ENCODE measurements at regions not wholly inside any gene's neighbourhood (a gene's known extent, or its start where the extent isn't known, plus 50 kb on each side); places are given as distances from the start of the nearest gene placed in this dataset.

DNA sequence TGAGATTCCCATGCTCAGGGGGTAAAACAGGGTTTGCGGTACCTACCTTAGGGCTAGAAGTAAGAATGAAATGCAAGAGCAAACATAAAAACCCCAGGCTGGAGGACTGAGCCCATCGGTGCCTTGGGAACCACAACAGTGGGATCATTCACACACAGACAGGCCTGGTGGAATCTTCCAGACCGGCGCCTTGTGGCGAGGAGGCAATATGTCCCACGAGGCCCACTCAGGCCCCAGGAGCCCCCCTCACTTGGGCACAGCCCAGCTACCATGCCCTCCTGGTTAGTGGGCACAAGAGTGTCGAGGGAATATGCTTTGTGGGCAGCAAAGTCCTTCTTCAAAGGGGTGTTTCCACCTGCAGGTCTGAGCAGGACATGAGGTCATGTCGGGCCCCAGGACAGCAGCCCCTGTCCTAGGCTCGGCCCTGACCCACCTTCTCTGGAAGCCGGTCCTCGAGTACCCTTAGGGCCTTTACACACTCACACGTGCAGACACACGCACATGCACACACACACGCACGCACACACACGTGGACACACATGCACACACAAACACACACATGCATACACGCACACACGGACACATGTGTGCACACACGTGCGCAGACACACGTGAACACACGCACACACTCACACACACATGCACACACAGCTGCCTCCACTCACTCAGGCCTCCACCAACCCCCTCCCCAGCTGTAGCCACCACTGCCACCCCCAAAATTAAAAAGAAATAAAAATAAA is 51.5 kb upstream of the MYL10 start (continued):
- TF ChIP-seq, protein P1, sequence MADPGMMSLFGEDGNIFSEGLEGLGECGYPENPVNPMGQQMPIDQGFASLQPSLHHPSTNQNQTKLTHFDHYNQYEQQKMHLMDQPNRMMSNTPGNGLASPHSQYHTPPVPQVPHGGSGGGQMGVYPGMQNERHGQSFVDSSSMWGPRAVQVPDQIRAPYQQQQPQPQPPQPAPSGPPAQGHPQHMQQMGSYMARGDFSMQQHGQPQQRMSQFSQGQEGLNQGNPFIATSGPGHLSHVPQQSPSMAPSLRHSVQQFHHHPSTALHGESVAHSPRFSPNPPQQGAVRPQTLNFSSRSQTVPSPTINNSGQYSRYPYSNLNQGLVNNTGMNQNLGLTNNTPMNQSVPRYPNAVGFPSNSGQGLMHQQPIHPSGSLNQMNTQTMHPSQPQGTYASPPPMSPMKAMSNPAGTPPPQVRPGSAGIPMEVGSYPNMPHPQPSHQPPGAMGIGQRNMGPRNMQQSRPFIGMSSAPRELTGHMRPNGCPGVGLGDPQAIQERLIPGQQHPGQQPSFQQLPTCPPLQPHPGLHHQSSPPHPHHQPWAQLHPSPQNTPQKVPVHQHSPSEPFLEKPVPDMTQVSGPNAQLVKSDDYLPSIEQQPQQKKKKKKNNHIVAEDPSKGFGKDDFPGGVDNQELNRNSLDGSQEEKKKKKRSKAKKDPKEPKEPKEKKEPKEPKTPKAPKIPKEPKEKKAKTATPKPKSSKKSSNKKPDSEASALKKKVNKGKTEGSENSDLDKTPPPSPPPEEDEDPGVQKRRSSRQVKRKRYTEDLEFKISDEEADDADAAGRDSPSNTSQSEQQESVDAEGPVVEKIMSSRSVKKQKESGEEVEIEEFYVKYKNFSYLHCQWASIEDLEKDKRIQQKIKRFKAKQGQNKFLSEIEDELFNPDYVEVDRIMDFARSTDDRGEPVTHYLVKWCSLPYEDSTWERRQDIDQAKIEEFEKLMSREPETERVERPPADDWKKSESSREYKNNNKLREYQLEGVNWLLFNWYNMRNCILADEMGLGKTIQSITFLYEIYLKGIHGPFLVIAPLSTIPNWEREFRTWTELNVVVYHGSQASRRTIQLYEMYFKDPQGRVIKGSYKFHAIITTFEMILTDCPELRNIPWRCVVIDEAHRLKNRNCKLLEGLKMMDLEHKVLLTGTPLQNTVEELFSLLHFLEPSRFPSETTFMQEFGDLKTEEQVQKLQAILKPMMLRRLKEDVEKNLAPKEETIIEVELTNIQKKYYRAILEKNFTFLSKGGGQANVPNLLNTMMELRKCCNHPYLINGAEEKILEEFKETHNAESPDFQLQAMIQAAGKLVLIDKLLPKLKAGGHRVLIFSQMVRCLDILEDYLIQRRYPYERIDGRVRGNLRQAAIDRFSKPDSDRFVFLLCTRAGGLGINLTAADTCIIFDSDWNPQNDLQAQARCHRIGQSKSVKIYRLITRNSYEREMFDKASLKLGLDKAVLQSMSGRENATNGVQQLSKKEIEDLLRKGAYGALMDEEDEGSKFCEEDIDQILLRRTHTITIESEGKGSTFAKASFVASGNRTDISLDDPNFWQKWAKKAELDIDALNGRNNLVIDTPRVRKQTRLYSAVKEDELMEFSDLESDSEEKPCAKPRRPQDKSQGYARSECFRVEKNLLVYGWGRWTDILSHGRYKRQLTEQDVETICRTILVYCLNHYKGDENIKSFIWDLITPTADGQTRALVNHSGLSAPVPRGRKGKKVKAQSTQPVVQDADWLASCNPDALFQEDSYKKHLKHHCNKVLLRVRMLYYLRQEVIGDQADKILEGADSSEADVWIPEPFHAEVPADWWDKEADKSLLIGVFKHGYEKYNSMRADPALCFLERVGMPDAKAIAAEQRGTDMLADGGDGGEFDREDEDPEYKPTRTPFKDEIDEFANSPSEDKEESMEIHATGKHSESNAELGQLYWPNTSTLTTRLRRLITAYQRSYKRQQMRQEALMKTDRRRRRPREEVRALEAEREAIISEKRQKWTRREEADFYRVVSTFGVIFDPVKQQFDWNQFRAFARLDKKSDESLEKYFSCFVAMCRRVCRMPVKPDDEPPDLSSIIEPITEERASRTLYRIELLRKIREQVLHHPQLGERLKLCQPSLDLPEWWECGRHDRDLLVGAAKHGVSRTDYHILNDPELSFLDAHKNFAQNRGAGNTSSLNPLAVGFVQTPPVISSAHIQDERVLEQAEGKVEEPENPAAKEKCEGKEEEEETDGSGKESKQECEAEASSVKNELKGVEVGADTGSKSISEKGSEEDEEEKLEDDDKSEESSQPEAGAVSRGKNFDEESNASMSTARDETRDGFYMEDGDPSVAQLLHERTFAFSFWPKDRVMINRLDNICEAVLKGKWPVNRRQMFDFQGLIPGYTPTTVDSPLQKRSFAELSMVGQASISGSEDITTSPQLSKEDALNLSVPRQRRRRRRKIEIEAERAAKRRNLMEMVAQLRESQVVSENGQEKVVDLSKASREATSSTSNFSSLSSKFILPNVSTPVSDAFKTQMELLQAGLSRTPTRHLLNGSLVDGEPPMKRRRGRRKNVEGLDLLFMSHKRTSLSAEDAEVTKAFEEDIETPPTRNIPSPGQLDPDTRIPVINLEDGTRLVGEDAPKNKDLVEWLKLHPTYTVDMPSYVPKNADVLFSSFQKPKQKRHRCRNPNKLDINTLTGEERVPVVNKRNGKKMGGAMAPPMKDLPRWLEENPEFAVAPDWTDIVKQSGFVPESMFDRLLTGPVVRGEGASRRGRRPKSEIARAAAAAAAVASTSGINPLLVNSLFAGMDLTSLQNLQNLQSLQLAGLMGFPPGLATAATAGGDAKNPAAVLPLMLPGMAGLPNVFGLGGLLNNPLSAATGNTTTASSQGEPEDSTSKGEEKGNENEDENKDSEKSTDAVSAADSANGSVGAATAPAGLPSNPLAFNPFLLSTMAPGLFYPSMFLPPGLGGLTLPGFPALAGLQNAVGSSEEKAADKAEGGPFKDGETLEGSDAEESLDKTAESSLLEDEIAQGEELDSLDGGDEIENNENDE (IDR thresholded peaks at IDR 0.05; ENCODE audit: insufficient replicate concordance, low read length): no peak
- TF ChIP-seq POLR2A (IDR thresholded peaks at IDR 0.05; ENCODE audit: control extremely low read depth in 1 of 2, low read depth in 2 of 2, low read length in 2 of 2) (no peak), CEBPB (IDR thresholded peaks at IDR 0.05; ENCODE audit: low read depth, low read length) (no peak), SIN3A (conservative IDR thresholded peaks at IDR 0.05 in 1 of 2, IDR thresholded peaks at IDR 0.05 in 1 of 2; ENCODE audit: low read depth in 1 of 2, low read length in 2 of 2) (no peak), RNF2 (IDR thresholded peaks at IDR 0.05; ENCODE audit: borderline replicate concordance, low read depth, low read length, missing control alignments, poor library complexity, severe bottlenecking) (no peak), CBX8 (IDR thresholded peaks at IDR 0.05; ENCODE audit: borderline replicate concordance, low read depth, low read length) (no peak)
- TF ChIP-seq, protein P2, sequence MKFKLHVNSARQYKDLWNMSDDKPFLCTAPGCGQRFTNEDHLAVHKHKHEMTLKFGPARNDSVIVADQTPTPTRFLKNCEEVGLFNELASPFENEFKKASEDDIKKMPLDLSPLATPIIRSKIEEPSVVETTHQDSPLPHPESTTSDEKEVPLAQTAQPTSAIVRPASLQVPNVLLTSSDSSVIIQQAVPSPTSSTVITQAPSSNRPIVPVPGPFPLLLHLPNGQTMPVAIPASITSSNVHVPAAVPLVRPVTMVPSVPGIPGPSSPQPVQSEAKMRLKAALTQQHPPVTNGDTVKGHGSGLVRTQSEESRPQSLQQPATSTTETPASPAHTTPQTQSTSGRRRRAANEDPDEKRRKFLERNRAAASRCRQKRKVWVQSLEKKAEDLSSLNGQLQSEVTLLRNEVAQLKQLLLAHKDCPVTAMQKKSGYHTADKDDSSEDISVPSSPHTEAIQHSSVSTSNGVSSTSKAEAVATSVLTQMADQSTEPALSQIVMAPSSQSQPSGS (IDR thresholded peaks at IDR 0.05; ENCODE audit: low read length): no peak
- TF ChIP-seq, protein P3, sequence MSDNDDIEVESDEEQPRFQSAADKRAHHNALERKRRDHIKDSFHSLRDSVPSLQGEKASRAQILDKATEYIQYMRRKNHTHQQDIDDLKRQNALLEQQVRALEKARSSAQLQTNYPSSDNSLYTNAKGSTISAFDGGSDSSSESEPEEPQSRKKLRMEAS (IDR thresholded peaks at IDR 0.05): no peak
